T47D (cell line): ENCODE measurements at regions not wholly inside any gene's neighbourhood (a gene's known extent, or its start where the extent isn't known, plus 50 kb on each side); places are given as distances from the start of the nearest gene placed in this dataset.

Experiments used
- DNase-seq, 2 experiments: peaks; one replicate each; pipeline versions ENCODE4 v3.0.0 to v3.0.0-alpha.2; 2011 to 2012; ENCODE audit warnings: low read depth in 1 of 2, low spot score in 1 of 2
- JUND ChIP-seq: IDR thresholded peaks from 2 replicates; pipeline ENCODE4 v1.6.1; 2012; ENCODE audit warnings: low read depth
- in situ Hi-C: cut with HindIII; loops from 2 replicates; pipeline ENCODE4 v1.10.0; 2016; ENCODE audit warnings: low sequenced_read_pairs, low pct_unique_long_range_greater_than_20kb

DNA sequence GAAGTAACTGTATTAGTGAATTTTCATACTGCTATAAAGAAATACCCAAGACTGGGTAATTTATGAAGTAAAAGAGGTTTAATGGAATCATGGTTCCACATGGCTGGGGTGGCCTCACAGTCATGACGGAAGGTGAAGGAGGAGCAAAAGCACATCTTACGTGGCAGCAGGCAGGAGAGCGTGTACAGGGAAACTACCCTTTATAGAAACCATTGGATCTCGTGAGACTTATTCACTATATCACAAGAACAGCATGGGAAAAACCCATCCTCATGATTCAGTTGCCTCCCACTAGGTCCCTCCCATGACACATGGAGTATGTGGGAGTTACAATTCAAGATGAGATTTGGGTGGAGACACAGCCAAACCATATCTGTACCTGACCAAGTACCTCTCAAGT, 812.3 kb upstream of the ALCAM start:
- no peak for DNase-seq
- in situ Hi-C loops, result no loop called here
- TF ChIP-seq JUND, result no peak

GRCh38 chr3:104555728-104556127, 811.0 kb upstream of the ALCAM start:
- DNase-seq, result no peak
- no peak for TF ChIP-seq JUND
- in situ Hi-C loops, result no loop called here

DNA sequence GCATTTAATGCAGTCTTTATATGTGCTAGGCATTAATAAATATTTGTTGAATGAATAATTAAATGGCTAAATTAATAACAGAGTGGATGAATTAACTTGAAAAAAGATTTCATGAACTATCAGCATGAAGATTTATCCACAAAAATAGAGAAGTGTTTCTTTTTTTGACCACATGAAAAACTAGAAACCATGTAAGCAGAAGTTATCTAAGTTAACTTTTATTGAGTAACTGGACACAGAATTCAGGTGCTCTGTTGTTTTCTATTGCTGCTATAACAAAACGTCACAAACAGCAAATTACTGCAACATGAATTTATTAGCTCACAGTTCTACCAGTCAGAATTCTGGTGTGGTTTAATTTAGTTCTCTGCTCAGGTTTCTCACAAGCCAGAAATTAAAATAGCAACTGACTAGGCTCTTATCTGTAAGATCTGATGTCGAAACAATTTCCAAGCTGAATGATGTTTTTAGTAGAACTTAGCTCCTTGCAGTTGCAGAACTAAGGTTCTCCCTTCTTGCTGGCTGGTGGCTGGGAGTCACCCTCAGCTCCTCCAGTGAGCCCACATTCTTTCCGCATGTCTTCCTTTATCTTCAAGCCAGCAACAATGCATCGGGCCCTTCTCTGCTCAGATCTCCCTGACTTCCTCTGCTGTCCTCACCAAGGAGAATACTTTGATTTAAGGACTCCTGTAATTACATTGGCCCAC, 810.2 kb upstream of the ALCAM start:
- in situ Hi-C loops, result no loop called here
- TF ChIP-seq JUND, result no peak
- DNase-seq, result no peak

- TF ChIP-seq JUND, result no peak
- in situ Hi-C loops, result no loop called here
- DNase-seq, result no peak
Observed at GRCh38 chr3:104561324-104561723, 805.4 kb upstream of the ALCAM start.

DNA sequence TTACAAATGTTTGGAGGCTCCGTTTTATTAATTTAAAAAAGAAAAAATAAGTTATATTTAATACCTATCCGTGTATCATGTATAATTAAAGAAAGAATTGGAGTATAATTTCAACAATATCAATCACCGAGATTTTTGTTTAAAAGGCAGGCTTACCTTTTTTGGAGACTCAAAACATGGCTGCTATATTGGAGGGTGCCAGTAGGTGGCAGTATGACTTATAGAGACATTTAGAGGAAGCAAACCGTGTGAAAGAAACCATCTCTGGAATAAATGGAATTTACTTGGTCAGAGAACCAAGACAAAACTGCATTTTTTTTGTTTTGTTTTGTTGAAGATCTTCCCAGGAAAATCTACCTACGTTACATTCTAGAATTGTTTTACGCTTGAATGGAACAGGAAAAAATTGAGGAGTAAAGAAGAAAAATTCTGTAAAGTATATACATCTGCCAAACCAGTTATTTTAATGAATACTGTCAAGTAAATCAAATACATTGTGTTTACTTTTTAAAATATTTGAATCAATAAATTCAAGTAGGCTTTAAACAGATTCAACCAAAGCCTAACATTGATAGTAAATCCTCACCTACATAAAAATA, 802.6 kb upstream of the ALCAM start:
- DNase-seq, result peak; percentile 7 to 81
- in situ Hi-C loops, result no loop called here
- no peak for TF ChIP-seq JUND

GRCh38 chr3:104566054-104566453, 800.7 kb upstream of the ALCAM start:
- no peak for DNase-seq
- no peak for TF ChIP-seq JUND
- in situ Hi-C loops, result no loop called here

GRCh38 chr3:104575634-104576033, 791.1 kb upstream of the ALCAM start:
- no peak for DNase-seq
- in situ Hi-C loops, result no loop called here
- TF ChIP-seq JUND, result no peak

DNA sequence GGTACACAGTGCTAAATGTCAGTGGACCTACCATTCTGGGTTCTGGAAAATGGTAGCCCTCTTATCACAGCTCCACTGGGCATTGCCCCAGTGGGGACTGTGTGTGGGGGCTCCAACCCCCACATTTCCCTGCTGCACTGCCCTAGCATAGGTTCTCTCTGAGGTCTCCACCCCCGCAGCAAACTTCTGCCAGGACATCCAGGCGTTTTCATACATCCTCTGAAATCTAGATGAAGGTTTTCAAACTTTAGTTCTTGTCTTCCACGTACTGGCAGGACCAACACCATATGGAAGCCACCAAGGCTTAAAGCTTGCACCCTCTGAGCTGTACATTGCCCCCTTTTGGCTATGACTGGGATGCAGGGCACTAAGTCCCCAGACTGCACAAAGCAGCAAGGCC, 788.2 kb upstream of the ALCAM start:
- no peak for TF ChIP-seq JUND
- in situ Hi-C loops, result no loop called here
- DNase-seq, result peak in 1 of 2 experiments; percentile 13

- in situ Hi-C loops, result no loop called here
- no peak for TF ChIP-seq JUND
- no peak for DNase-seq
Observed at GRCh38 chr3:104582092-104582491, 784.6 kb upstream of the ALCAM start.

GRCh38 chr3:104584682-104585081, 782.0 kb upstream of the ALCAM start:
- TF ChIP-seq JUND, result no peak
- in situ Hi-C loops, result no loop called here

DNA sequence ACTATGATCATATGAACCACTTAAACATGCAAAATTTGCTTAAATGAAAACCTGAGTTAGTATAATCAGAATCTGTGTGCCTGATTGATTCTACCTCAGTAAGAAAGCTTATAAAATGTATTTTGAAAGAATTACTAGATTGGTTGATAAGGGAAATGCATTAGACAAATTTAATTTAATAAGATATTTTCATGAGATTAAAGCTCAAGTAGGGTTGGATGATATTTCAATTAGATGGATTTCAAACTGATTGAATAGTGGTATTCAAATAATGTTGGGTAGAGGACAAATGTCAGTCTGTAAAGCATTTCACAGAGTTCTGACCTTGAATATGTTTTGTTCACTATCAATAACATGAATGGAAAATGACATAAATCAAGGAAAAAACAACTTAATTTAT, 780.4 kb upstream of the ALCAM start:
- TF ChIP-seq JUND, result no peak
- no peak for DNase-seq
- in situ Hi-C loops, result no loop called here

More at GRCh38 chr3:104584682-104585081, 782.0 kb upstream of the ALCAM start:
- DNase-seq, result no peak

GRCh38 chr3:104588442-104588841, 778.3 kb upstream of the ALCAM start:
- in situ Hi-C loops, result no loop called here
- TF ChIP-seq JUND, result no peak

DNA sequence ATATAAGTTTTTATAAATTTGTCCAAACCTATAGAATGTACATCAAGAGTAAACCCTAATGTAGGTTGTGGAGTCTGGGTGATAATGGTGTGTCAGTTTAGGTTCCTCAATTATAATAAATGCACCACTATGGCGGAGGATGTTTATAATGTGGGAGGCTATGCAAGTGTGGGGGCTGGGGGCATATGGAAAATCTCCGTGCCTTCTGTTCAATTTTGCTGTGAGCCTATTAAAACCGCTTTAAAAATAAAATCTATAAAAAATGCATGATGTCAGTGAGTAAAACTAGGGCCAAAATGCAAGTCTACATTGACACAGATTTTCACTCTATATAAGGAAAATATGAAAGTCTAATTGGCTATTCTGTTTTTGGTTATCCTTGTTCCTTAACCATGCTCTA, 774.9 kb upstream of the ALCAM start:
- in situ Hi-C loops, result no loop called here
- no peak for DNase-seq
- TF ChIP-seq JUND, result no peak

More at GRCh38 chr3:104588442-104588841, 778.3 kb upstream of the ALCAM start:
- no peak for DNase-seq

DNA sequence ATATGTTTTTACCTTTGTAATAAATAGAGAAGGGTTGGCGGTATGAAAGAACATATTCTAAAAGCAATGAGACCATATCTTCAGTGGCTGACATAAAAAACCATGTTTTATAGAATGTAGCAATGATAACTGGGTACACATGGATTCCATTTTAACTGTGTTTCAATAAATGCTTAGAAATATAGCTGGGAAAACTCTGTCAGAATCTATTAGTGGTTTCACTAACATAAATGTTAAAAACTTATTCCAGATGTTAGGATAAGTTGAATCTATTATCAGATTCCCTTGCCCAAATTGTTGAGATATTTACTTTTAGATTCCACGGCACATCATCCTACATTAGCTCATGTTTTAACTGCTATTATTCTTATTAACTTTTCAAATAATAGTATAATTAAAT, 772.2 kb upstream of the ALCAM start:
- no peak for TF ChIP-seq JUND
- in situ Hi-C loops, result no loop called here
- no peak for DNase-seq
